HG02870 (cell line): ENCODE measurements at regions not wholly inside any gene's neighbourhood (a gene's known extent, or its start where the extent isn't known, plus 50 kb on each side); places are given as distances from the start of the nearest gene placed in this dataset.
"Not testable (repeated sequence)": the region's sequence is repeated elsewhere in the genome, so short reads cannot be mapped to it uniquely, and the experiment has no call there.

Source experiments
- ATAC-seq: cut with Tn5 transposase; IDR thresholded peaks from one replicate; pipeline ENCODE4 v1.9.1; 2021; ENCODE audit warnings: mild to moderate bottlenecking, moderate library complexity; ENCODE audit not compliant: unreplicated experiment

DNA sequence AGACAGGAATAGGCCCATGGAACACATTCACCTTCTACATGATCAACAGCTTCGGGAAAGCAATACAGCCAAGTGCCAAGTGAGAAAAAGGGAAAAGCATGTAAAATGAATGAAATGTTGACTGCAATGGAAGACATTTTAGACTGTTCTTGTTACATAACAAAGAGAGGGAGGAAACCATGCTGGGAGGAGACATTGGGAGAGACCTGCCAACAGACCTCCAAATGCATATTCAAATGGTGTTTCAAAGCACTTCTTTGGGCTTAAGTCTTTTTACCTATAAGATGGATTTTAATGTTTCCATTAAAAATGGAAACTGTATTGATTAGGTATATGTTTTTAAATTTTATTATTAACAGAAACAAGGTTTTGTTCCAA lies 350.0 kb upstream of the THBS1 start:
- no peak for ATAC-seq

DNA sequence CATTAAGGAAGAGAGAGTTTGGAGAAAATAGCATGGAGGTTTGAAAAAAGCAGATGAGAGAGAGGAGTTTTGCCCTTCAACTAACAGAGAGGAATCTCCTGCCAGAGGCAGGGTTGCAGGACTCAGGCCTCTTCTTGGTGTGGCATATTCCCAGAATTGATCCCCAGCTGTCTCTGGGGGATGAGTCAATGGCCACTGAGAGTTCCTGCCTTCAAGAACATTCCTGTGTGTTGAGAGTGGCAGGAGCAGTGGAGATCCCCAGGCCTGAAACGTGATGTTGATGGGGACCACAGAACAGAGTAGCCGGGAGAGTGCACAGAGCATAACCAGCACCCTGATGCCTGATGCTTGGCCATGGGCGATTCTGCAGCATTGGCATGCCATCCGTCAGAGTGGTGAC lies 348.4 kb upstream of the THBS1 start:
- no peak for ATAC-seq

DNA sequence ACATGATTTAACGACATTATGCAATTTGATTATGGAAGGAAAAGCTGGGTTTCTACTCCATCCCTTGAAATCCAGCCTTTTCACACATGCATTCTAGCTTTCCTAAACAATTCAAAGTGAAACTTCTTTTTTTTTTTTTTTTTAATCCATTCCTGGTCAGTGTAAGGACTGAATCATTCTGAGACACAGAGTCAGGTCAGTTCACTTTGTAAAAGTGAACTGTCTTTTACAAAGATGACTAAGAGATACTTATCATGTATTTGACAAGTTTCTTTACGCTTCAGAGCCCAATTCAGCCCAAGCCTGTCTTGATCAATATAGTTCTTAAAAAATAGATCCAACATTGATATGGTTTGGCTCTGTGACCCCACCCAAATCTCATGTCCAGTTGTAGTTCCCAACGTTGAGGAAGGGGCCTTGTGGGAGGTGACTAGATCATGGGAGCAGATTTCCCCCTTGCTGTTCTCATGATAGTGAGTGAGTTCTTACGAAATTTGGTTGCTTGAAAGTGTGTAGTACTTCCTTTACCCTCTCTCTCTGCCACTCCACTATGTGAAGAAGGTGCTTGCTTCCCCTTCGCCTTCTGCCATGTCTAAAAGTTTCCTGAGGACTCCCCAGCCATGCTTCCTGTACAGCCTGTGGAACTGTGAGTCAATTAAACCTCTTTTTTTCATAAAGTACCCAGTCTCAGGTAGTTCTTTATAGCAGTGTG lies 345.6 kb upstream of the THBS1 start:
- ATAC-seq, result no peak

DNA sequence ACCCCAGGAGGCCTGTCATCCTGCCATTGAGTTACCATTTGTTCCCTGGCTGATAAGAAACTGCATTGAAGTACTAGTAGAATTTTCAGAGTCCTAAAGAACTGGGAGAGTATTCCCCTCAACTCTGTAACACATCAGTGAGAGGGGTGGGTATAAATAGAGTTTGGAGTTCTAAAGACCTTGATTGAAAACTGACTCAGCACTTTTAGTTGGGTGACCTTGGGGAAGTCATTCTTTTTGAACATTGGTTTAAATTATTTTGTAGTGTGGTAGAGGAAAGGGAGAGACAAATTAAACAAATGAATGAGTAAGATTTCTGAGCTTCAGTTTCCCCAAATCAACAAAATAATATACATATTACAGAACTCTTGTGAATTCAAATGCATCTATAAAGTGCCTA lies 344.5 kb upstream of the THBS1 start:
- ATAC-seq, result no peak

DNA sequence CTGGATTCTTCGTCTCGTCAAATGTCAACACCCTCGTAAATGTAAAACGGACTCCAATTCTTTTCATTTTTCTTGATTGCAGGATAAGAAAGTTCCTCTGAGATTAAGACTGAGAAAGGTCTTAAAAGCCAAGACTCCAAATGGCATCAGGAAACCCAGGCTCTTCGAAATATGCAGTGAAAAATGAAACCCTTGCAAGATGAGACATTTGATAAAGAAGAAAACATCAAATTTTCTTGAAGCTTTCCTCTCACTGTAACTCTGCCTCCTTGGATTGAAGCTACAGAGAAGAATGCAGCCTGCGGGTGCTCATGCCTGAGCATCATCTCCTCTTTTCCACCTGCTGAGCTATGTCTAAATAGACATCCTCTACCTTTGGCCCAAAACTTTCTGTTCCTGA lies 342.4 kb upstream of the THBS1 start:
- no peak for ATAC-seq

DNA sequence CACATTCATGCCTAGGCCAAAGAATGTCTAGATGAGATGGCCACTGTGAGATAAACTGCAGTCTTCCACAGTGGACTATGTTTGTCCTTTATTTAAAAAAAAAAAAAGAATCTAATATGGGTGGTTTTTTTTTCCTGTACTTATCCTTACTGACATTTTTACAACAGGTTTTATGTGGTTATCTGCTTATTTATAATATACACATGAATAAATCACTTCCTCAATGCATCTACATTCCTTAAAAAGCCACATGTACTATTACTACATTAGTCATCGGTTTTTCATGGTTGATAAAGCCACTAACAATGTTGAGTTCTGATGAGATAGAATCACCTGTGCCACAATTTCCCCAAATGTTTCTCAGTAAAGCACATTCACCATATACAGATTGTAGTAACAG lies 341.3 kb upstream of the THBS1 start:
- no peak for ATAC-seq

DNA sequence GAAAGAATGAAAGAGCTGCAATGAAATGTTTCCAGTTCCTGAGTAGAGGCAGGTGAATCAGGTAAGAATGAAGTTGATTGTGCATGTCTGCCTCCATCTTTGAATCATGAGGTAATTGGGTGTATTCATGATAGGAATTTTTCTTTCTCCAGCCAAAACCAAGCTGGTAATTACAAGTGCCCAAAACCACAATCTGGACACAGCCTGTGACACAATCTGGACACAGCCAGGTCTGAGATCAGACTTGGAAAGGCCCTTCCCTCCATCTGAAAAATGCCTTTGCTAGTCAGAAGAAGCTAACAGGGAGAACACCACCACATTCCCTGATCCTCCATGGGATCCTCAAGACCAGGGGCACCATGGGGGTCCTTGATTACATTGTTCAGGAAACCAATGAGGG lies 338.5 kb upstream of the THBS1 start:
- ATAC-seq, result no peak

DNA sequence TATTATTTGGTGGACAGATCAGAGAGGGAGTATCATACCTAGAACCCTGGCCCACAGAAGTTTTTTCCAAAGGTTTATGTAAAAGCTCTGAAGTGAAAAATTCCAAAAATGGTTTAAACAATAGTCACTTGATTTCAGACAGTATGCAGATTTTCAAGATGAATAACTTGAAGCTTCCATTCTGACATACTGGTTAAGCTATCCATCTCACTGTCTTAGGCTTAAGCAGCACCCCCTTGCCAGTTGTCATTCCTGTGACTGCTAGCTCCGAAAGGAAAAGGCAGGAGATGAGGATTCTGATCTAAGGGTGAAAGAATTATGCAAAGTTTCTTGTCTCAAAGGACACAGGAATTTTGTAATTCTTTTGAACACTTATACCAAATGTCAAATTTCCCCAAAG lies 337.5 kb upstream of the THBS1 start:
- ATAC-seq, result no peak

DNA sequence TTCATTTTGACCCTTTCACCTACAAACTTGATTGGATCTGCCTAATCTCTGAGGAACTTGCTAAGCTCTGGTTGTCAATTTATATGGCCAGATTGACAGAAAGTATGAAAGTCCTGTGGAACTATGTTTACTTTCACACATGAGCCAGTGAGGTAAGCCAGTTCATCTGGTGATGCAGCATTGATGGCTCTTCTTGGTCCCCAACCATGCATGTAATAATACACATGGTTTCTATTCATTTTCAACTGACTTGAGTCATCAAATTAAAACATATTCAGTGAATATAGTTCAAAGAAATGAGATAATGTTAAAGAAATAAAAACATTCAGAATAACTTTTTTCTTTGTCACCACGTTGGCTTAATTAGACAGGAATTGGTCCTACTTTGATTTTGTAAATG lies 336.1 kb upstream of the THBS1 start:
- no peak for ATAC-seq

DNA sequence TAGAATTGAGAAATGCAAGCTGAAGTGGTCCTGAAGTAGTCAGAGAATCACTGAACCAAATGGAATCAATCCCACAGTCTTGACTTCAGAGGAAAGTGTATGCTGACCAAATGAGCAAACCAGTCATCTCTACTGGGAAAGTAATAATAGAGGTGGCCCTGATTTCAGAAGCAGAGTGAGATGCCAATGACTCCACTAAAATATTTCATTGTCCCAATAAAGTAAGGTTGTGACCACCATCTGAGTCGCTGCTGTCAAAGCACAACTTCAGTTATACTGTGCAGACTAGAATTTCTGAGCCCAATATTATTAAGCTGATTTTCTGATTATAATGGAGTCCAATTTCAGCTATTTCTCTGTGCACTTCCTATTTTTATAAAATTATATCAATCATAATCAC lies 334.4 kb upstream of the THBS1 start:
- ATAC-seq, result no peak

DNA sequence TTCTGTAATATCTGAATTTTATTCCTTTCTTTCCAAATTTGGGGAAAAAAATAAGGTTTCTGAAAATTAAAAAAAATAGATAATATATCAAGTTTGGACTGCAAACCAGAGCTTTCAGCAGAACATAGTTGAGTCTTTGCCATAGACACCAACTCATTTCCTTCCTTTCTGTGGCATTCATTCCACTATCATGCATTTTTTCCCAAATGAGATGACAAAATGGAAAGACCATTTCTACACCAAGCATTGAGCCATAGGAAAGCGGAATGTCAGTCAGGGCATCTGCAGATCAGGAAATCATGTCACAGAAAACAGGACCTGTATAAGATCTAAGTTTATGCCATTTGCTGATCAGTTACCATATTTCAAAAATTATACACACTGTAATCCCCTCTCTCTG lies 333.3 kb upstream of the THBS1 start:
- no peak for ATAC-seq

DNA sequence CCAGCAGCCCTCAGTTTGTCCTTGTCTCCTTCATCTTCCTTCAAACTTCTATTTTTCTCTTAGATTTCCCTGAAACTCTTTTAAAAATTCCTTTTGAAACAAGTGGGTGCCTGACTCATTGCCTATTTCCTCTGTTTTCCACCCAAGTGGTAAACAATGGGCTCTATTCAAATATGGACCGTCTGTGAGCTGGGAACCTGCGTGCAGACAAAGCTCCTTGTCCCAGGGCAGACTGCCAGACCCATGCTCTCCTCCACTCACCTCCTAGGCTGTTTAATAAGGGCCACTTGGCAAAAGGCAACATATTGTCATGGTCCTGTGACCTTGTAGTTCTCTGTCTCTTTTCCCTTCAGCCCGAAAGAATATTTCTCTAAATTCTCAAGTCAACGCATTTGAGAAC lies 332.7 kb upstream of the THBS1 start:
- ATAC-seq, result no peak

DNA sequence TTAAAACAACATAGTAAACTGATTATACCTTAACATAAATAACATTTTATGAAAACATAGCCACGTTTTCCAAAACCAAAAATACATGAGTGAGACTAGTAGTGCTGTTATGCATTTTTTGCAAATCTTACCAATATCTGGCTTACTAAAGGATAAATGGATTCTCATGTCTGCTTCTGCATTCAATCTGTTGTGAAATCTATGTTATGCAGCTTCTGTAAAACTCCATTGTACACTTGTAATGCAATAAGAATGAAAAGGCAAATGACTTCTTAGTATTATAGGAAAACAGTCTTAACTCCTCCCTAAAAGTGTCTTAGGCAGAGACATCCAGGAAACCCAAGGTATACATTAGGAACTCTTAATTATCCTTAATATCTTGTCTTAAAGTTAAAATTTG lies 330.9 kb upstream of the THBS1 start:
- no peak for ATAC-seq

DNA sequence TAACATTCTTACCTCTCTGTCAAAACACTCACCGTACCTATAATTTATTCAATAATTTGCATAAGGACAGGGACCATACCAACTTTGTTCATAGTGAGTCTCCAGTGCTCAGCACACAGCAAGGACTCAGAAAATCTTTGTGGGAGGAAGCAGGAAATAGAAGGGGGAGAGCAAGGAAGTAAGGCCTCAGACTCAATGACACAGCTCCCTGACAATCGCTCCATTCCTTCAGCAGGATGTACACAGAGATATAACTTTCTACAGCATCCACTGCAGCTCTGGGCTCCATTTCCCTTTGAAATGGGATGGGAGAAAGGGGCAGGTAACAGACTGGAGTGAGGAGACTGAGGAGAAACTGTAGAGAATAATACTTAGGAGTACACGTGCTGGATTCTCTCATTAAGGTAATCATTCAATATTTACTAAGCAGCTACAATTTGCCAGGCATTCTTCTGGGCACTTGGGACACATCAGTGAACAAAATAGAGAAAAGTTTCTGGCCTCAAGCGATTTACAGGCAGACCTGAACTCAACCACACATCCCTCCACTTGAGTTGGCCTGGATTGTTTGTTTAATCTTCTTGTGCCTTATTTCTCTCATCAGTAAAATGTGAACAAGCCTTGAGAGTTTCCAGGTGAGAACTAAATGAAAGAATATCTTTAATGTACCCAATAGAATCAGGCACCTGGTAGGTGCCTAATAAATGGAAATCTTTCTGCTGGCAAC lies 330.3 kb upstream of the THBS1 start:
- no peak for ATAC-seq

DNA sequence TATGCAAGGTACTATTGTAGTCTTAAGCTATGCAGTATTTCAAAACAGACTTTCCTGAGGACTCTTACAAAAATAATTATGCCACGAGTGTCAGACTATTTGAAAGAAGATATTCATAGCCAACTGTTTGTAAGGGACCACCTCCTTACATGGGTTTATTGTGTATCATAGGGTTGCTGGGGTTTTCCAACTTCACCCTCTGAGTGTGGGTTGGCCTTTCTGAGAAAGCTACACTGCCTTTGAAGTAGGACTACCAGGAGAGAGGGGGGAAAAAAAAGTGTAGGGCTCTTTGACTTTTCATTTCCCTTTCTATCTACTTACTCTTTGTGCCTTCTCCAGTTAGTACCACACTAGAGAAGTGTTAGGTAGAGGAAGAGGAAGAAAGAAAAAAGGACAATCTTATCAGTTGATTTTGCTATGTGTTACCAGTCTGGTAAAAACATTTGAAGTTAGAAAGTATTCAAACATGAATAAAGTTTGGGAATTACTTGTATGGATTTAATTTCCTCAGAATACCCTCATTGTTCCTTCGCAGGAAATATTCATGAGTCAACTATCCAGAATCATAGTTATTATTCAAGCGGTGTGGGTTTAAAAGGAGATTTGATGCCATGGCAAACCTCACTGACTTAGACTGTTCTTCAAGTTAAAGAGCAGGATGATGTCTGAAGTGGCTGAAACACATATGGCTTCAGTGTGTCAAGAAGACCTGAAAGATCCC lies 329.3 kb upstream of the THBS1 start:
- no peak for ATAC-seq

DNA sequence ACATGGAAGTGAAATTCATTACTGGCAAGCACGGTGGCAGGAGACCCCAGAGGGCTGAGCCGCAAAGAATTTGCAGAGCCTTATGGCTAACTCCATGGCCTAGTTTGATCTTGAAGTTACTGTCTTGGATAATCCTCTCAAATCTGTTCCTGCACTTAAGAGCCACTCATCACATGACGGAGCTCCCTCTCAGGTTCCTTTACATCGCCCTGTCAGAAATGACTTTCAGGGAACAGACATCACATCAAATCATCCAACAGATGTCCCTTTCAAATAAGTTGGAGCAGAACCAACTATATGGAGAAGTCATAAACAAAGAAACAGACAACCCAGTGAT lies 328.8 kb upstream of the THBS1 start:
- ATAC-seq, result no peak

DNA sequence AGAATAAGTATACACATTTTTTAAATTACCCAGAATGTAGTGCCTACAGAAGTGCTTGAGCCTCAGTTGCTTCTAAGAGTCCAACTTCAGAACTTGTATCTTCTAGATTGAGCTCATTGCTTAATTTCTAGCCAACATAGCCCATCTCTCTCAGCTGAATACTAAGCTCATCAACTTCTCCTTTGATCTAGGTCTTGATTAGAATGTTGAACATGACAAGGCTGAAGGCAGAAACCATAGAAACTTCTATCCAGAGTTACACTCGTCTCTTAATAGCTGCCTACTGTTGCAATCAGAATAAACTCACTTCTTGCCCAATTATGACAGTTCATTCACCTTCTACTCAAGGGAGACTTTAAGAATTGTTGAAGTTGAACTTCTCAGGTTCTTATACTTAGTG lies 327.3 kb upstream of the THBS1 start:
- ATAC-seq, result no peak

DNA sequence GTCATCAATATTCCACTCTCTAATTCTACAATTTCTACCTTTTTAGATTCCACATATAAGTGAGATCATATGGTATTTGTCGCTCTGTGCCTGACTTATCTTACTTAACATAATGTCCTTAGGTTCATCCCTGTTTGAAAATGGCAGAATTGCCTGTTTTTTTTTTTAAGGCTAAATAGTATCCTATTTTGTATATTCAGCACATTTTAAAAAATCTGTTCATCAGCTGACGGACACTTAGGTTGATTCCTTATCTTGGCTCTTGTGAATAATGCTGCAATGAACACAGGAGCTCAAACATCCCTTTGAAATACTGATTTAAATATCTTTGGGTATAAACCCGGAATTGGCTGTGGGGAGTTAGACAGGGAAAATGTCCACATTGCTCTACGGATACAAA lies 326.7 kb upstream of the THBS1 start:
- ATAC-seq, result no peak

DNA sequence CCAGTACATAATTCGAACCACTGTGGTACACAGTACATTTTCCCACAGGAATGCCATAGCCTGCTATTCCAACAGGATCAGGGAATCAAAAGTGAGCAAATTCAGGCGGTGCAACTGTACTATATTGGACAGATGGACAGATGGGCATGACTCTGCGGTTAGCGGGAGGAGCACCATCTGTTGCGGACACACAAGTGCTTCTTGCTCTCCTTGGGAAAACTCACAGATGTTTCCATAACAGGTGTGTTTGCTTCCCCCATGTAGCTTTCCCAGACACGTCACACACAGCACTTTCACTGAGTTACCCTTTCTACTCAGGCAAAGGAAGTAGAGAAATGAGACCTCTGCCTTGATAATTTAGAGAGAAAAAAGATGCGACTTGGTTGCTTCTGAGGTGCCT lies 325.1 kb upstream of the THBS1 start:
- no peak for ATAC-seq

DNA sequence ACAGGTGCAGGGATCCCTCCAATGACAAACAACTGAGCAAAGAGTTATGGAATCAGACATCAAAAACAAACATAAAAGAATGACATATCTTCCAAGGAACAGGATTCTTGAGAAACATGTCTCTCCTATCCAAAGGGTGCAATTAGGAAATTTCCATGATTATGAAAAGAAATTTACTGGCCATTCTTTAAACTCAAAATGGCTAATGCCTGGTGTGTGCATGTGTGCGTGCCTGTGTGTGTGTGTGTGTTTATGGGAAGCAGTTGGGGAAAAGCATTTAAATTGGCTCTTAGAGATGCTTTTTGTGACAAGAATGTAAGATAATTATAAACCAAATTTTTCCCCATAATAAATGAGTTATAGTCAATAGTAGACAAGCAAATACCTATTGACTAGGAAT lies 320.5 kb upstream of the THBS1 start:
- no peak for ATAC-seq

DNA sequence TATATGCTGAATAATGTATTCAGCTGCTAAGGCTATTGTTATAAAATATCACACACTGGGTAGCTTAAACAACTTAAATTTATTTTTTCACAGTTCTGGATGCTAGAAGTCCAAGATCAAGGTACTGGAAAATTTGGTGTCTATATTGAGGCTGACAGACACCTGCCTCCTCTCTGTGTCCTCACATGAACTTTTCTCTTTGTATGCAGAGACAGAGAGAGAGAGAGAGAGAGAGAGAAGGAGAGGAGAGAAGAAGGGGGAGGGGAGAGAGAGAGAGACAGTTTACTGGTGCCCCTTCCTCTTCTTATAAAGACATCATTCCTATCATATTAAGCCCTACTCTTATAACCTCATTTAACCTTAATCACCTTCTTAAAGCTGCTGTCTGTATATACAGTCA lies 320.1 kb upstream of the THBS1 start:
- no peak for ATAC-seq

DNA sequence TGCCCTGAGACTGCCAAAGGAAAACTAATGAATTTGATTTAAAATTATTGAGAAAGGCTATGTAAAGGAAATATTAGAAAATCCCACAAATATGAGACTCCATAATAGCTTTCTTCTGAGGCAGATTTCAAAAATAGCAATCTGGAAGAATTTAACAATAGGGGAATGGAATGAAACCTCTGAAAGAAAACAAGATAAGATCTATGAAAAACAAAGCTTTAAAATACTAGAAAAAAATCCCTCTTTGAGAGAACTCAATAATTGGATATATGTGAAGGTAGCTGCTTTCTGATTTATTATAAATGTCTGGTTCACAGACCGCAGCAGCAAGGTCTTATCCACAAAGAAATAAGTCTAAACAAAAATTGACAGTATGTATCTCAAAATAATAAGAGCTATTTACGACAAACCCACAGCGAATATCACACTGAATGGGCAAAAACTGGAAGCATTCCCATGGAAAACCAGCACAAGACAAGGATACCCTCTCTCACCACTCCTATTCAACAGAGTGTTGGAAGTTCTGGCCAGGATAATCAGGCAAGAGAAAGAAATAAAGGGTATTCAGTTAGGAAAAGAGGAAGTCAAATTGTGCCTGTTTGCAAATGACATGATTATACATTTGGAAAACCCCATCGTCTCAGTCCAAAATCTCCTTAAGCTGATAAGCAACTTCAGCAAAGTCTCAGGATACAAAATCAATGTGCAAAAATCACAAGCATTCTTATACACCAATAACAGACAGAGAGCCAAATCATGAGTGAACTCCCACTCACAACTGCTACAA lies 319.3 kb upstream of the THBS1 start:
- not testable (repeated sequence) for ATAC-seq
